CD4-positive, alpha-beta T cell (primary cell): ENCODE measurements at regions not wholly inside any gene's neighbourhood (a gene's known extent, or its start where the extent isn't known, plus 50 kb on each side); places are given as distances from the start of the nearest gene placed in this dataset.

ENCODE experiments used
- ATAC-seq: fragments of 200-7000 bp; cut with Tn5 transposase; one replicate; pipeline ENCODE4 v1.10.0; 2022; ENCODE audit warnings: mild to moderate bottlenecking; ENCODE audit not compliant: poor library complexity
- CTCF ChIA-PET: fragments of 350-600 bp; sonication (Branson Sonifier 250); formaldehyde crosslinking; loops from one replicate; lab custom pipeline; 2021; ENCODE audit warnings: antibody characterized with exemption, inconsistent platforms; lab: Charles Lee
- POLR2A ChIA-PET: fragments of 350-600 bp; sonication (Branson Sonifier 250); formaldehyde crosslinking; loops from one replicate; lab custom pipeline; 2021; ENCODE audit warnings: antibody characterized with exemption, inconsistent platforms; lab: Charles Lee
- DNase-seq, 14 experiments: peaks; one replicate each; pipeline ENCODE4 v3.0.0-alpha.2; 2013 to 2020; ENCODE audit warnings: mixed read lengths in 2 of 14
- H3K27ac ChIP-seq, 2 donors: one replicate each; pipeline versions ENCODE4 v1.5.1 to v1.7.0; 2013; ENCODE audit warnings: low read length in 2 of 2, low read depth in 1 of 2, mild to moderate bottlenecking in 1 of 2
- H3K27me3 ChIP-seq, 2 experiments: 1 replicate in 1 of 2; 2 replicates in 1 of 2; pipeline versions ENCODE4 v1.6.1 to v1.7.0; 2013; ENCODE audit warnings: low read length in 2 of 2, control low read depth in 1 of 2, mild to moderate bottlenecking in 1 of 2, moderate library complexity in 1 of 2; ENCODE audit not compliant: insufficient read depth in 2 of 2, control insufficient read depth in 1 of 2
- H3K36me3 ChIP-seq: one replicate; pipeline ENCODE4 v1.6.1; 2013; ENCODE audit warnings: low read length, control low read depth; ENCODE audit not compliant: insufficient read depth
- H3K4me1 ChIP-seq: one replicate; pipeline ENCODE4 v1.6.1; 2013; ENCODE audit warnings: low read length, control low read depth; ENCODE audit not compliant: insufficient read depth
- H3K4me3 ChIP-seq: one replicate; pipeline ENCODE4 v1.5.1; 2013; ENCODE audit warnings: mild to moderate bottlenecking, low read length, moderate library complexity
- H3K9me3 ChIP-seq, 2 experiments: 1 replicate in 1 of 2; 2 replicates in 1 of 2; pipeline versions ENCODE4 v1.6.1 to v1.7.0; 2013; ENCODE audit warnings: low read length in 2 of 2, mild to moderate bottlenecking in 2 of 2, control low read depth in 1 of 2, moderate library complexity in 1 of 2; ENCODE audit not compliant: control insufficient read depth in 1 of 2, insufficient read depth in 1 of 2
- H3K27ac Mint-ChIP-seq: one replicate; pipeline ENCODE4 v1.8.0; 2020; ENCODE audit warnings: mixed read lengths
- H3K27me3 Mint-ChIP-seq: one replicate; pipeline ENCODE4 v1.8.0; 2021; ENCODE audit warnings: mixed read lengths
- H3K36me3 Mint-ChIP-seq: one replicate; pipeline ENCODE4 v1.8.0; 2021; ENCODE audit warnings: low read depth, mixed read lengths
- H3K4me1 Mint-ChIP-seq: one replicate; pipeline ENCODE4 v1.8.0; 2021; ENCODE audit warnings: low read depth, mixed read lengths
- H3K4me3 Mint-ChIP-seq: one replicate; pipeline ENCODE4 v1.8.0; 2020; ENCODE audit warnings: mild to moderate bottlenecking, mixed read lengths
- H3K9me3 Mint-ChIP-seq: one replicate; pipeline ENCODE4 v1.8.0; 2020; ENCODE audit warnings: mixed read lengths
- CTCF ChIP-seq: fragments of 200-600 bp; IDR thresholded peaks from one replicate; pipeline ENCODE4 v1.8.0; 2022; ENCODE audit warnings: antibody characterized with exemption, mild to moderate bottlenecking
- intact Hi-C, 2 experiments: fragments of 100-400 bp; cut with DNase I in 1 of 2; cut with micrococcal nuclease in 1 of 2; formaldehyde crosslinking; loops; one replicate each; pipeline versions ENCODE4 v1.15.1 to v1.9.0; 2023 to 2025; cut with DNase I, micrococcal nuclease

DNA sequence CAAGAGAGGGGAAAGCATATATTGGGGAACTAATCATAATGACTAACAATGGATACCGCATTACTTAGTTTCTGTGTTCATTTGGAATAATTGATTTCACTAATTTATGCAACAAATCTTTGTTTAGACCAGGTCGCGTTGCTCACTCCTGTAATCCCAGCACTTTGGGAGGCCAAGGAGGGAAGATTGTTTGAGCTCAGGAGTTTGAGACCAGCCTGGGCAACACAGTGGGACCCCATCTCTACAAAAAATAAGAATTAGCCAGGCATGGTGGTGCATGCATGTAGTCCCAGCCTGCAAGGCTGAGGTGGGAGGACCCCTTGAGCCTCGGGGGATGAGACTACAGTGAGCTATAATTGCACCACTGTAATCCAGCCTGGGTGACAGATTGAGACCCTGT lies 585.7 kb upstream of the CBLB start:
- Mint-ChIP-seq H3K4me1 (no peaks in the 10 kb centered on the region), H3K9me3 (peaks cover 2% of the 10 kb centered on the region), H3K36me3 (no peaks in the 10 kb centered on the region), H3K27ac (no peak overlapping the region), H3K4me3 (no peak overlapping the region), H3K27me3 (no peaks in the 10 kb centered on the region)
- ATAC-seq (no peak), DNase-seq (no peak)
- ChIA-PET POLR2A (no interaction called here), CTCF (no interaction called here)
- Histone ChIP-seq H3K9me3 (no peaks in the 10 kb centered on the region), H3K36me3 (no peaks in the 10 kb centered on the region), H3K4me1 (no peaks in the 10 kb centered on the region), H3K27ac (no peak overlapping the region), H3K27me3 (no peaks in the 10 kb centered on the region), H3K4me3 (no peak overlapping the region)
- intact Hi-C loops: no loop called here
- no peak for TF ChIP-seq CTCF

DNA sequence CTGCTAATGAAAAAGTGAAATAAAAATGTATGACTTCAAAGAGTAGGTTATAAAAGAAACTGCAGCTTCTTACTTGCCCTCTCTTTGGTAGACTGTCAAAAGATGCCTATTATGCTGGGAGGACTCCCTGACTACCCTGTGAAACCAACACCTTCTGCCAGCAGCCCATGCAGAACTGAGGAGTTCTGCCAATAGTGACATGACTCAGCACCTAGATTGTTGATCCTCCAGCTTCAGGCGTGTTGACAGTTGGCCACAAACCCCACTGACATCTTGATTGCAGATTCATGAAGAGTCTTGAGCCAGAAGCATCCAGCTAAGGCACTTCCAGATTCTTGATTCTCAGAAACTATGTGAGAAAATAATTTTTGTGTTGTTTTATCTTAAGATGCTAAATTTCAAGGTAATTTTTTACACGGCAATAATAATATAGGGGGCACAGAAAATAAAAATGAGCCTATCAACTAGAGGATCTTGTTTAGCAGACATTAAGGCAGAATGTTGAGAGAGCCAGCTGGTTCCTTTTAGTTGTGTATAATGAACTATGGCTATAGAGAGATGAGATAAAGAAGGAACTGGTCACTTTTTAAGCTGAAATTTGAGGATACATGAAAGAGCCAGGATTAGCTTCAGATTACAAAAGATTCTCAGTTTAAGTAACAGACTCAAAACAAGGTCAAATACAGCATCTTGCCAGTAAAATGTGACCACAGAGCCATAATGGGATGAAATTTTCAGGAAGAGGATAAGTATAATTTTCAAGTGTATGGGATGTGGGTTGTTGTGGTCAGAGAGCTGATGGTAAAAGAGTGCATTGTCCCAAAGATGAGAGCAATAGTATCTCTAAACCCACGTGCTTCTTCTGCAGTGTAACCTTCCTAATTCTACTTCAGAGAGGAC lies 588.7 kb upstream of the CBLB start:
- intact Hi-C loops: no loop called here
- peaks cover 5% of the 10 kb centered on the region for H3K9me3 Mint-ChIP-seq
- no peak overlapping the region for H3K27ac Mint-ChIP-seq
- POLR2A ChIA-PET: no interaction called here
- ATAC-seq: no peak
- DNase-seq: peak in 1 of 14 experiments; percentile 13
- H3K4me3 ChIP-seq: no peak overlapping the region
- H3K27me3 Mint-ChIP-seq: no peaks in the 10 kb centered on the region
- no peaks in the 10 kb centered on the region for H3K4me1 ChIP-seq
- no peaks in the 10 kb centered on the region for H3K36me3 Mint-ChIP-seq
- no peak overlapping the region for H3K27ac ChIP-seq
- H3K9me3 ChIP-seq: no peaks in the 10 kb centered on the region
- no peak overlapping the region for H3K4me3 Mint-ChIP-seq
- no peaks in the 10 kb centered on the region for H3K36me3 ChIP-seq
- no peaks in the 10 kb centered on the region for H3K27me3 ChIP-seq
- H3K4me1 Mint-ChIP-seq: no peaks in the 10 kb centered on the region
- CTCF ChIA-PET: no interaction called here
- TF ChIP-seq CTCF: no peak

DNA sequence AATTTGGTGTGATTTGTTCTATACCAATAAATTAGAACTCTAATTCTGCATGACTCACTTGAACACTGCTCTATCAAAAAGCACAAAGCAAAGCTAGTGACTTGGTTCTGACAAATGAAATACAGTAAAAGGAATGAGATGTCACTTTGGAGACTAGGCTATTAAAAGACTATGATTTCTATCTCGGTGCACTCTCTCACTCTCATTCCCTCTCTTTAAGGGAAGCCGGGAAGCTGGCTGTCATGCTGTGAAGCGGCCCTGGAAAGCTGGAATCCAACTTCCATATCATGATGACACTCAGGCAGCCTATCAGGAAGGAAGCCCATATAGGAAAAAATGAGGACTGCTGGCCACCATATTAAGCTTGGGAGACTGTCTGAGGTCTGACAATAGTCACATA lies 590.1 kb upstream of the CBLB start:
- CTCF ChIA-PET: interaction anchor here (0.8 kb wide), 1 partner anchor 80 kb away, joined by 4 read pairs; no protein-coding TSS in a partner anchor

More for the DNA sequence above, 590.1 kb upstream of the CBLB start:
- H3K27ac Mint-ChIP-seq: no peak overlapping the region
- no peak overlapping the region for H3K27ac ChIP-seq
- peaks cover 5% of the 10 kb centered on the region for H3K9me3 Mint-ChIP-seq
- H3K36me3 Mint-ChIP-seq: no peaks in the 10 kb centered on the region
- H3K27me3 Mint-ChIP-seq: no peaks in the 10 kb centered on the region
- intact Hi-C loops: no loop called here
- H3K4me3 Mint-ChIP-seq: no peak overlapping the region
- no peaks in the 10 kb centered on the region for H3K36me3 ChIP-seq
- POLR2A ChIA-PET: no interaction called here
- no peaks in the 10 kb centered on the region for H3K4me1 Mint-ChIP-seq
- no peak for ATAC-seq
- no peak for TF ChIP-seq CTCF
- H3K9me3 ChIP-seq: no peaks in the 10 kb centered on the region
- no peaks in the 10 kb centered on the region for H3K4me1 ChIP-seq
- no peaks in the 10 kb centered on the region for H3K27me3 ChIP-seq
- DNase-seq: no peak
- no peak overlapping the region for H3K4me3 ChIP-seq
